CD14-positive monocyte (primary cell): ENCODE measurements at regions not wholly inside any gene's neighbourhood (a gene's known extent, or its start where the extent isn't known, plus 50 kb on each side); places are given as distances from the start of the nearest gene placed in this dataset.

Experiments
- DNase-seq, 3 donors: peaks; one replicate each; pipeline ENCODE4 v3.0.0-alpha.2; 2011 to 2022
- H2AFZ ChIP-seq: 2 replicates; pipeline ENCODE4 v1.6.0; 2012; ENCODE audit warnings: mild to moderate bottlenecking, low read depth, low read length, inconsistent platforms; ENCODE audit not compliant: insufficient read depth, poor library complexity, severe bottlenecking
- H3K27ac ChIP-seq, 2 donors: 1 replicate in 1 of 2; 2 replicates in 1 of 2; pipeline ENCODE4 v1.5.1; 2012 to 2013; ENCODE audit warnings: low read length in 2 of 2, control low read depth in 1 of 2, inconsistent platforms in 1 of 2, low read depth in 1 of 2, mild to moderate bottlenecking in 1 of 2
- H3K27me3 ChIP-seq, 2 donors: one replicate each; pipeline versions ENCODE4 v1.6.0 to v1.6.1; 2011 to 2013; ENCODE audit warnings: low read length in 2 of 2; ENCODE audit not compliant: control insufficient read depth in 2 of 2, insufficient read depth in 2 of 2
- H3K36me3 ChIP-seq, 2 donors: replicated peaks in 1 of 2; 1 replicate in 1 of 2; 2 replicates in 1 of 2; pipeline versions ENCODE4 v1.5.1 to v1.6.1; 2012 to 2013; ENCODE audit warnings: low read length in 2 of 2, control low read depth in 1 of 2, inconsistent platforms in 1 of 2, mild to moderate bottlenecking in 1 of 2; ENCODE audit not compliant: insufficient read depth in 2 of 2, control insufficient read depth in 1 of 2
- H3K4me1 ChIP-seq, 2 donors: 1 replicate in 1 of 2; 2 replicates in 1 of 2; pipeline versions ENCODE4 v1.5.1 to v1.6.1; 2012 to 2013; ENCODE audit warnings: low read length in 2 of 2, control low read depth in 1 of 2, inconsistent platforms in 1 of 2, mild to moderate bottlenecking in 1 of 2, moderate library complexity in 1 of 2; ENCODE audit not compliant: insufficient read depth in 2 of 2, control insufficient read depth in 1 of 2
- H3K4me2 ChIP-seq: replicated peaks from 2 replicates; pipeline ENCODE3; 2012; ENCODE audit warnings: low read length, moderate library complexity, mild to moderate bottlenecking; ENCODE audit not compliant: poor library complexity, severe bottlenecking; ENCODE audit errors: extremely low read depth
- H3K4me3 ChIP-seq, 3 experiments: fragments of 200-600 bp in 1 of 3; sonication (generic) in 1 of 3; replicated peaks in 1 of 3; 1 replicate in 2 of 3; 2 replicates in 1 of 3; pipeline ENCODE4 v1.5.1; 2011 to 2013; ENCODE audit warnings: low read length in 3 of 3, mild to moderate bottlenecking in 3 of 3, control low read depth in 2 of 3, low read depth in 2 of 3, inconsistent platforms in 1 of 3, moderate library complexity in 1 of 3
- H3K79me2 ChIP-seq: 2 replicates; pipeline ENCODE4 v1.6.0; 2012; ENCODE audit warnings: mild to moderate bottlenecking, control low read depth, inconsistent platforms, low read length, moderate library complexity; ENCODE audit not compliant: insufficient read depth
- H3K9ac ChIP-seq: 2 replicates; pipeline ENCODE4 v1.6.0; 2017; ENCODE audit warnings: low read length, mild to moderate bottlenecking; ENCODE audit not compliant: insufficient read depth, poor library complexity, severe bottlenecking
- H3K9me3 ChIP-seq, 2 donors: replicated peaks in 1 of 2; 1 replicate in 1 of 2; 2 replicates in 1 of 2; pipeline versions ENCODE4 v1.5.1 to v1.6.1; 2012 to 2013; ENCODE audit warnings: low read length in 2 of 2, control low read depth in 1 of 2; ENCODE audit not compliant: control insufficient read depth in 1 of 2, insufficient read depth in 1 of 2
- H4K20me1 ChIP-seq: 2 replicates; pipeline ENCODE4 v1.6.0; 2012; ENCODE audit warnings: mild to moderate bottlenecking, low read length, control low read depth, moderate library complexity; ENCODE audit not compliant: insufficient read depth
- H3K27ac Mint-ChIP-seq, 7 donors: one replicate each; pipeline ENCODE4 v1.8.0; 2020; ENCODE audit warnings: mild to moderate bottlenecking in 7 of 7, mixed read lengths in 7 of 7, moderate library complexity in 6 of 7, inconsistent platforms in 2 of 7
- H3K27me3 Mint-ChIP-seq, 3 donors: one replicate each; pipeline ENCODE4 v1.8.0; 2021 to 2022; ENCODE audit warnings: low read depth in 3 of 3, mild to moderate bottlenecking in 3 of 3, mixed read lengths in 3 of 3, moderate library complexity in 3 of 3, inconsistent platforms in 1 of 3
- H3K36me3 Mint-ChIP-seq, 2 donors: one replicate each; pipeline ENCODE4 v1.8.0; 2020; ENCODE audit warnings: mixed read lengths in 2 of 2, inconsistent platforms in 1 of 2, mild to moderate bottlenecking in 1 of 2
- H3K4me1 Mint-ChIP-seq: one replicate; pipeline ENCODE4 v1.8.0; 2020; ENCODE audit warnings: mild to moderate bottlenecking, mixed read lengths
- H3K4me3 Mint-ChIP-seq, 2 donors: one replicate each; pipeline ENCODE4 v1.8.0; 2020; ENCODE audit warnings: mild to moderate bottlenecking in 2 of 2, mixed read lengths in 2 of 2, moderate library complexity in 1 of 2
- H3K9me3 Mint-ChIP-seq, 7 donors: one replicate each; pipeline ENCODE4 v1.8.0; 2020 to 2022; ENCODE audit warnings: mixed read lengths in 7 of 7, mild to moderate bottlenecking in 6 of 7, moderate library complexity in 6 of 7, inconsistent platforms in 2 of 7
- CTCF ChIP-seq: fragments of 200-600 bp; IDR thresholded peaks from one replicate; pipeline ENCODE4 v1.8.0; 2022; ENCODE audit warnings: antibody characterized with exemption, mild to moderate bottlenecking
- WGBS: methylation state at CpG from one replicate; pipeline ENCODE4 v1.1.5; 2013; ENCODE audit warnings: missing lambda C conversion rate; ENCODE audit not compliant: insufficient coverage; 5-methylcytosine and 5-hydroxymethylcytosine counted together
- intact Hi-C, 2 donors: fragments of 100-400 bp; cut with micrococcal nuclease; formaldehyde crosslinking; loops; one replicate each; pipeline versions ENCODE4 v1.15.0 to v1.15.1; 2023

GRCh38 chr13:61908906-61909615 is 493.4 kb upstream of the PCDH20 start:
- H3K27ac ChIP-seq = no peak overlapping the region
- DNase-seq = no peak
- no peak overlapping the region for H3K4me3 ChIP-seq
- H3K9ac ChIP-seq = no peak overlapping the region
- H3K36me3 Mint-ChIP-seq = no peaks in the 10 kb centered on the region
- H3K9me3 Mint-ChIP-seq = peaks cover 0 to 6% (median 2%) of the 10 kb centered on the region in 7 donors
- intact Hi-C loops = no loop called here
- WGBS = no CpG with 5 or more reads among the region's 3 CpGs
- no peaks in the 10 kb centered on the region for H4K20me1 ChIP-seq
- H3K27me3 ChIP-seq = no peaks in the 10 kb centered on the region
- no peaks in the 10 kb centered on the region for H3K4me1 ChIP-seq
- no peaks in the 10 kb centered on the region for H3K4me1 Mint-ChIP-seq
- TF ChIP-seq CTCF = no peak
- no peaks in the 10 kb centered on the region for H3K27me3 Mint-ChIP-seq
- H3K9me3 ChIP-seq = no peaks in the 10 kb centered on the region
- no peak overlapping the region for H3K4me2 ChIP-seq
- peak overlapping the region in 1 of 7 donors; percentile 43 for H3K27ac Mint-ChIP-seq
- no peaks in the 10 kb centered on the region for H3K79me2 ChIP-seq
- no peak overlapping the region for H2AFZ ChIP-seq
- H3K36me3 ChIP-seq = no peaks in the 10 kb centered on the region
- H3K4me3 Mint-ChIP-seq = no peak overlapping the region

DNA sequence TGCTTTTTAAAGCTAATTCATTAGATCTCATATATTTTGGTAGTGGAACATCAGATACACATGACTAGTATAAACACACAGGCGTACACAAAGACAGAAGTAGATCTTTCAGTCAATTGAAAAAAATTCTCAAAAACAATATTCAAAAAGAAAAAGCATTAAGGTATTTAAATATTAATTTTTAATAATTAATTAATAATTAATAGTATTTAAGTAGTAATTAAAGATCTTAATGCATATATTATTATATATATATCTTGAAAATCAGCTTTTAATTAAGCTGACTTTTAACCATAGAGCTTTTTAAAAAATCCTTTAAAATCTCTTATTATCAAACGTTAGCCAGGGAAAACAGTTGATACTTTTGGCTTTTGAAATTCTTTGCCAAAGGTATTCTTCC is 489.4 kb upstream of the PCDH20 start:
- peaks cover 0 to 5% of the 10 kb centered on the region in 2 donors for H3K9me3 ChIP-seq
- no peak overlapping the region for H3K9ac ChIP-seq
- Mint-ChIP-seq H3K27ac (no peak overlapping the region), H3K4me1 (no peaks in the 10 kb centered on the region), H3K4me3 (no peak overlapping the region), H3K27me3 (no peaks in the 10 kb centered on the region), H3K9me3 (peaks cover 0 to 10% (median 3%) of the 10 kb centered on the region in 7 donors), H3K36me3 (no peaks in the 10 kb centered on the region)
- no peaks in the 10 kb centered on the region for H3K4me1 ChIP-seq
- no peak for DNase-seq
- no peaks in the 10 kb centered on the region for H3K27me3 ChIP-seq
- WGBS = no CpG with 5 or more reads among the region's 2 CpGs
- intact Hi-C loops = no loop called here
- no peak for TF ChIP-seq CTCF
- no peak overlapping the region for H3K27ac ChIP-seq
- no peak overlapping the region for H3K4me2 ChIP-seq
- H3K4me3 ChIP-seq = no peak overlapping the region
- H2AFZ ChIP-seq = no peak overlapping the region
- H3K36me3 ChIP-seq = no peaks in the 10 kb centered on the region
- no peaks in the 10 kb centered on the region for H4K20me1 ChIP-seq
- no peaks in the 10 kb centered on the region for H3K79me2 ChIP-seq
